Natural killer cell (primary cell): ENCODE measurements at regions not wholly inside any gene's neighbourhood (a gene's known extent, or its start where the extent isn't known, plus 50 kb on each side); places are given as distances from the start of the nearest gene placed in this dataset.

Source experiments
- ATAC-seq, 3 donors: fragments of 150-1000 bp in 2 of 3; fragments of 200-7000 bp in 1 of 3; cut with Tn5 transposase; 1 replicate in 1 of 3; 2 replicates in 2 of 3; pipeline ENCODE4 v1.10.0; 2021; ENCODE audit warnings: mild to moderate bottlenecking in 2 of 3, moderate library complexity in 2 of 3
- DNase-seq, 2 donors: peaks; one replicate each; pipeline versions ENCODE4 v3.0.0 to v3.0.0-alpha.2; 2013 to 2021; ENCODE audit warnings: mixed read lengths in 1 of 2
- H3K27ac ChIP-seq: one replicate; pipeline ENCODE4 v1.5.1; 2013; ENCODE audit warnings: mild to moderate bottlenecking, low read length
- H3K27me3 ChIP-seq: one replicate; pipeline ENCODE4 v1.6.1; 2013; ENCODE audit warnings: low read length; ENCODE audit not compliant: control insufficient read depth, insufficient read depth
- H3K36me3 ChIP-seq: one replicate; pipeline ENCODE4 v1.6.1; 2013; ENCODE audit warnings: low read length; ENCODE audit not compliant: control insufficient read depth, insufficient read depth
- H3K4me1 ChIP-seq: one replicate; pipeline ENCODE4 v1.6.1; 2013; ENCODE audit warnings: low read length; ENCODE audit not compliant: control insufficient read depth, insufficient read depth
- H3K4me3 ChIP-seq: one replicate; pipeline ENCODE4 v1.5.1; 2013; ENCODE audit warnings: low read length
- H3K9me3 ChIP-seq: one replicate; pipeline ENCODE4 v1.6.1; 2013; ENCODE audit warnings: low read length; ENCODE audit not compliant: control insufficient read depth, insufficient read depth
- H3K27ac Mint-ChIP-seq, 2 donors: one replicate each; pipeline ENCODE4 v1.8.0; 2022; ENCODE audit warnings: mild to moderate bottlenecking in 2 of 2, mixed read lengths in 2 of 2, moderate library complexity in 1 of 2
- H3K27me3 Mint-ChIP-seq, 2 donors: one replicate each; pipeline ENCODE4 v1.8.0; 2022; ENCODE audit warnings: low read depth in 2 of 2, mixed read lengths in 2 of 2
- H3K36me3 Mint-ChIP-seq: one replicate; pipeline ENCODE4 v1.8.0; 2022; ENCODE audit warnings: mixed read lengths
- H3K4me1 Mint-ChIP-seq, 2 donors: one replicate each; pipeline ENCODE4 v1.8.0; 2022; ENCODE audit warnings: mixed read lengths in 2 of 2
- H3K4me3 Mint-ChIP-seq: one replicate; pipeline ENCODE4 v1.8.0; 2022; ENCODE audit warnings: mild to moderate bottlenecking, moderate library complexity, mixed read lengths
- H3K9me3 Mint-ChIP-seq, 2 donors: one replicate each; pipeline ENCODE4 v1.8.0; 2022; ENCODE audit warnings: mixed read lengths in 2 of 2
- CTCF ChIP-seq: fragments of 200-600 bp; IDR thresholded peaks from one replicate; pipeline ENCODE4 v1.8.0; 2022; ENCODE audit warnings: antibody characterized with exemption
- WGBS: methylation state at CpG from one replicate; pipeline ENCODE4 v1.1.7; 2013; ENCODE audit warnings: missing lambda C conversion rate; ENCODE audit not compliant: insufficient coverage; 5-methylcytosine and 5-hydroxymethylcytosine counted together
- intact Hi-C: fragments of 100-400 bp; cut with micrococcal nuclease; formaldehyde crosslinking; loops from one replicate; pipeline ENCODE4 v1.14.2; 2022

DNA sequence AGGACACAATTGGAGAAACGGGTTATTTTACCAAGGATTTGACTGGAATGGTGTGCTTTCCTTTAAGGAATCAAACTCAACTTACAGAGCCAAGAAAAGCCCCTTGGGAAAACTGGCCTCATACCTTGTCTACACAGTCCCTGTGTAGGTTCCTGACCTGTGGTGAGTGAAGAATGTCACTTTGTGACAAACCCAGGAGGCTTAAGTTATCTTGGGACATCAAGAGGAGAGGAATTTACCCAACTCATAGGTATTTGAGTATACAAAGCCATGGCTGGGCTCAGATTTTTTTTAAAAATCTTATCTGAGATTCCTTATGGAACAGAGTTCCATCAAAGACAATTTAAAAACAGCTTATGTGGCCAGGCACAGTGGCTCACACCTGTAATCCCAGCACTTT is 112.1 kb downstream of the EIF4E start:
- Mint-ChIP-seq H3K27me3 (peaks cover 0 to 5% of the 10 kb centered on the region in 2 donors), H3K4me1 (no peaks in the 10 kb centered on the region), H3K36me3 (no peaks in the 10 kb centered on the region), H3K27ac (no peak overlapping the region), H3K9me3 (no peaks in the 10 kb centered on the region), H3K4me3 (no peak overlapping the region)
- DNase-seq: no peak
- Histone ChIP-seq H3K4me3 (no peak overlapping the region), H3K9me3 (no peaks in the 10 kb centered on the region), H3K27me3 (no peaks in the 10 kb centered on the region), H3K36me3 (no peaks in the 10 kb centered on the region), H3K4me1 (no peaks in the 10 kb centered on the region), H3K27ac (no peak overlapping the region)
- WGBS: 40% methylated on average over 1 of the region's 1 CpG
- intact Hi-C loops: no loop called here
- no peak for TF ChIP-seq CTCF
- no peak for ATAC-seq

GRCh38 chr4:98816386-98816785 is 112.5 kb downstream of the EIF4E start:
- H3K4me1 Mint-ChIP-seq: no peaks in the 10 kb centered on the region
- no peaks in the 10 kb centered on the region for H3K36me3 Mint-ChIP-seq
- intact Hi-C loops: no loop called here
- no peaks in the 10 kb centered on the region for H3K9me3 ChIP-seq
- TF ChIP-seq CTCF: no peak
- H3K27me3 ChIP-seq: no peaks in the 10 kb centered on the region
- no peak overlapping the region for H3K27ac ChIP-seq
- H3K36me3 ChIP-seq: no peaks in the 10 kb centered on the region
- H3K9me3 Mint-ChIP-seq: no peaks in the 10 kb centered on the region
- no peak overlapping the region for H3K27ac Mint-ChIP-seq
- DNase-seq (no peak), ATAC-seq (no peak)
- H3K27me3 Mint-ChIP-seq: peaks cover 0 to 8% of the 10 kb centered on the region in 2 donors
- no peak overlapping the region for H3K4me3 ChIP-seq
- no peak overlapping the region for H3K4me3 Mint-ChIP-seq
- H3K4me1 ChIP-seq: no peaks in the 10 kb centered on the region

GRCh38 chr4:98804403-98804802 is 124.5 kb downstream of the EIF4E start:
- intact Hi-C loops: no loop called here
- no peaks in the 10 kb centered on the region for H3K27me3 ChIP-seq
- H3K4me3 ChIP-seq: no peak overlapping the region
- H3K9me3 ChIP-seq: no peaks in the 10 kb centered on the region
- no peak overlapping the region for H3K27ac ChIP-seq
- no peaks in the 10 kb centered on the region for H3K36me3 ChIP-seq
- no peaks in the 10 kb centered on the region for H3K4me1 ChIP-seq
- Mint-ChIP-seq H3K27me3 (peaks cover 2 to 7% of the 10 kb centered on the region in 2 donors), H3K4me1 (no peaks in the 10 kb centered on the region), H3K36me3 (no peaks in the 10 kb centered on the region), H3K27ac (no peak overlapping the region), H3K4me3 (no peak overlapping the region), H3K9me3 (no peaks in the 10 kb centered on the region)
- no CpG with 5 or more reads among the region's 2 CpGs for WGBS
- ATAC-seq (no peak), DNase-seq (no peak)
- TF ChIP-seq CTCF: no peak

GRCh38 chr4:98803251-98803650 is 125.7 kb downstream of the EIF4E start:
- Mint-ChIP-seq H3K27ac (no peak overlapping the region), H3K27me3 (no peaks in the 10 kb centered on the region), H3K9me3 (no peaks in the 10 kb centered on the region), H3K4me1 (no peaks in the 10 kb centered on the region), H3K36me3 (no peaks in the 10 kb centered on the region), H3K4me3 (no peak overlapping the region)
- H3K4me3 ChIP-seq: no peak overlapping the region
- H3K27me3 ChIP-seq: no peaks in the 10 kb centered on the region
- ATAC-seq (no peak), DNase-seq (no peak)
- TF ChIP-seq CTCF: no peak
- no peak overlapping the region for H3K27ac ChIP-seq
- no peaks in the 10 kb centered on the region for H3K36me3 ChIP-seq
- H3K4me1 ChIP-seq: no peaks in the 10 kb centered on the region
- intact Hi-C loops: no loop called here
- H3K9me3 ChIP-seq: no peaks in the 10 kb centered on the region
- WGBS: 93% methylated on average over 3 of the region's 3 CpGs
